K562 (cell line): ENCODE measurements at regions not wholly inside any gene's neighbourhood (a gene's known extent, or its start where the extent isn't known, plus 50 kb on each side); places are given as distances from the start of the nearest gene placed in this dataset.

Experiments used
- ATAC-seq: fragments of 200-7000 bp; cut with Tn5 transposase; 3 replicates; pipeline ENCODE4 v1.9.1; 2020; ENCODE audit warnings: moderate library complexity
- BruUV-seq: library from RNA; stranded (reverse); fragments of 400-500 nt; replicated peaks from 2 replicates; lab custom pipeline; 2021; lab: Mats Ljungman, UMichigan
- CTCF ChIA-PET: fragments of 300-600 bp; formaldehyde crosslinking; extraction: SDS; loops from one replicate; lab custom pipeline; 2021; ENCODE audit warnings: low intra/inter-chr PET ratio; lab: Yijun Ruan, JAX
- POLR2A ChIA-PET: fragments of 300-600, 350-650 bp; sonication (Branson Sonifier 250); formaldehyde crosslinking; extraction: SDS; loops from one replicate; lab custom pipeline; 2021; ENCODE audit warnings: antibody characterized with exemption, inconsistent platforms; lab: Yijun Ruan, JAX
- DNase-seq, 4 experiments: peaks; one replicate each; pipeline versions ENCODE4 v3.0.0 to v3.0.0-alpha.2; 2011 to 2018; ENCODE audit warnings: low spot score in 3 of 4, mixed read lengths in 3 of 4; ENCODE audit errors: extremely low read depth in 1 of 4
- FAIRE-seq: peaks from 2 replicates; lab custom pipeline; 2011; peaks lifted over from hg19 to GRCh38; lab: Jason Lieb, UNC
- H2AFZ ChIP-seq: 2 replicates; pipeline ENCODE4 v1.6.0; 2011; ENCODE audit warnings: low read depth, low read length, control low read depth, inconsistent platforms
- H3K27ac ChIP-seq: fragments of 200-600 bp; 3 replicates; pipeline ENCODE4 v1.8.0; 2011; ENCODE audit warnings: low read depth, mild to moderate bottlenecking, control low read depth, inconsistent platforms, low read length, moderate library complexity, mixed read lengths; ENCODE audit errors: extremely low read depth
- H3K27me3 ChIP-seq, 2 experiments: fragments of 300-600 bp in 1 of 2; 2 replicates in 1 of 2; 3 replicates in 1 of 2; pipeline versions ENCODE4 v1.6.0 to v1.8.0; 2011; ENCODE audit warnings: inconsistent platforms in 2 of 2, low read length in 2 of 2, mild to moderate bottlenecking in 1 of 2, mixed read lengths in 1 of 2, moderate library complexity in 1 of 2; ENCODE audit not compliant: control insufficient read depth in 2 of 2, insufficient read depth in 2 of 2
- H3K36me3 ChIP-seq: fragments of 300-600 bp; 3 replicates; pipeline ENCODE4 v1.8.0; 2011; ENCODE audit warnings: mild to moderate bottlenecking, low read length, inconsistent platforms; ENCODE audit not compliant: control insufficient read depth, insufficient read depth
- H3K4me1 ChIP-seq, 2 experiments: fragments of 200-600 bp in 1 of 2; replicated peaks in 1 of 2; 2 replicates in 1 of 2; 3 replicates in 1 of 2; pipeline versions ENCODE4 v1.5.1 to v1.8.0; 2011; ENCODE audit warnings: inconsistent platforms in 2 of 2, low read length in 2 of 2, mild to moderate bottlenecking in 1 of 2, mixed read lengths in 1 of 2, moderate library complexity in 1 of 2; ENCODE audit not compliant: control insufficient read depth in 2 of 2, insufficient read depth in 2 of 2
- H3K4me2 ChIP-seq: 2 replicates; pipeline ENCODE4 v1.6.1; 2011; ENCODE audit warnings: low read length, control low read depth, inconsistent platforms, mixed read lengths; ENCODE audit not compliant: insufficient read depth
- H3K4me3 ChIP-seq: fragments of 200-600 bp; sonication (generic), shearing (Covaris generic); 2 replicates; pipeline ENCODE4 v1.5.1; 2016; ENCODE audit warnings: control low read depth, inconsistent platforms
- H3K79me2 ChIP-seq: fragments of 200-600 bp; 3 replicates; pipeline ENCODE4 v1.8.0; 2011; ENCODE audit warnings: low read length, inconsistent platforms; ENCODE audit not compliant: control insufficient read depth, insufficient read depth
- H3K9ac ChIP-seq, 2 experiments: 2 replicates each; pipeline versions ENCODE4 v1.6.0 to v1.6.1; 2011; ENCODE audit warnings: low read depth in 2 of 2, low read length in 2 of 2, control low read depth in 1 of 2, inconsistent platforms in 1 of 2, mild to moderate bottlenecking in 1 of 2, mixed read lengths in 1 of 2; ENCODE audit not compliant: insufficient read depth in 1 of 2
- H3K9me1 ChIP-seq: one replicate; pipeline ENCODE4 v1.6.0; 2011; ENCODE audit warnings: inconsistent platforms, mild to moderate bottlenecking, low read length, moderate library complexity; ENCODE audit not compliant: control insufficient read depth, insufficient read depth
- H3K9me3 ChIP-seq: replicated peaks from 2 replicates; pipeline ENCODE4 v1.5.1; 2011; ENCODE audit warnings: low read depth, low read length, inconsistent platforms; ENCODE audit not compliant: control insufficient read depth, insufficient read depth
- H4K20me1 ChIP-seq: replicated peaks from 2 replicates; pipeline ENCODE4 v1.6.1; 2011; ENCODE audit warnings: low read length, inconsistent platforms, mixed read lengths; ENCODE audit not compliant: control insufficient read depth, insufficient read depth
- ETV1 ChIP-seq: fragments of 450-650 bp; conservative IDR thresholded peaks from 2 replicates; pipeline ENCODE4 v1.6.1; 2016; ENCODE audit warnings: missing genetic modification characterization, control low read depth, low read depth, missing compliant biosample characterization
- MAFK ChIP-seq: IDR thresholded peaks from 2 replicates; pipeline ENCODE4 v1.6.1; 2011; ENCODE audit warnings: low read length, improper control_type of control experiment
- PHB2 ChIP-seq: fragments of 450-650 bp; IDR thresholded peaks from 2 replicates; pipeline ENCODE4 v1.6.1; 2017; ENCODE audit warnings: low read depth
- POLR2AphosphoS5 ChIP-seq: IDR thresholded peaks from 2 replicates; pipeline ENCODE4 v1.6.1; 2011; ENCODE audit warnings: mild to moderate bottlenecking, low read depth, low read length, moderate library complexity; ENCODE audit not compliant: control insufficient read depth, insufficient read depth
- SMC3 ChIP-seq: conservative IDR thresholded peaks from 2 replicates; pipeline ENCODE4 v1.6.1; 2011; ENCODE audit warnings: low read depth, low read length, improper control_type of control experiment; ENCODE audit not compliant: insufficient read depth
- SP1 ChIP-seq: sonication (generic); formaldehyde crosslinking; IDR thresholded peaks from 2 replicates; pipeline ENCODE4 v1.8.1; 2022; ENCODE audit warnings: mild to moderate bottlenecking, missing genetic modification reagents
- ZNF311 ChIP-seq: fragments of 250-450 bp; sonication (Bioruptor Pico); IDR thresholded peaks from 2 replicates; pipeline ENCODE4 v1.4.0; 2020; ENCODE audit warnings: mild to moderate bottlenecking, moderate library complexity
- WGBS: fragments of 100-300 bp; shearing (Covaris generic); methylation state at CpG from one replicate; pipeline ENCODE4 v1.1.6; 2016; ENCODE audit warnings: low coverage, mixed read lengths; ENCODE audit not compliant: insufficient coverage; ENCODE audit errors: missing lambda C conversion rate; 5-methylcytosine and 5-hydroxymethylcytosine counted together
- in situ Hi-C: fragments of 300-500 bp; cut with MboI; formaldehyde crosslinking; loops from 4 replicates; pipeline ENCODE4 v1.15.0; 2018; ENCODE audit warnings: inconsistent platforms, mixed read lengths
- intact Hi-C: fragments of 100-400 bp; cut with micrococcal nuclease; formaldehyde crosslinking; loops from 2 replicates; pipeline ENCODE4 v1.14.2; 2022
- TF ChIP-seq, protein P1 (sequence below), 3 experiments: fragments of 200-800 bp in 1 of 3; sonication (Bioruptor generic) in 1 of 3; sonication (generic) in 1 of 3; formaldehyde crosslinking in 1 of 3; IDR thresholded peaks; 2 replicates each; pipeline versions ENCODE4 v1.6.1 to v1.8.0; 2016 to 2022; ENCODE audit warnings: mild to moderate bottlenecking in 2 of 3, missing compliant biosample characterization in 2 of 3, missing genetic modification characterization in 2 of 3, missing genetic modification reagents in 1 of 3
- TF ChIP-seq, protein P2 (sequence below): fragments of 450-650 bp; conservative IDR thresholded peaks from 2 replicates; pipeline ENCODE4 v1.6.1; 2016; ENCODE audit warnings: missing genetic modification characterization, low read depth, mild to moderate bottlenecking, control low read depth, missing compliant biosample characterization
- TF ChIP-seq, protein P3 (sequence below): fragments of 250-450 bp; sonication (Bioruptor Pico); IDR thresholded peaks from 2 replicates; pipeline ENCODE4 v1.5.1; 2021; ENCODE audit warnings: mild to moderate bottlenecking

DNA sequence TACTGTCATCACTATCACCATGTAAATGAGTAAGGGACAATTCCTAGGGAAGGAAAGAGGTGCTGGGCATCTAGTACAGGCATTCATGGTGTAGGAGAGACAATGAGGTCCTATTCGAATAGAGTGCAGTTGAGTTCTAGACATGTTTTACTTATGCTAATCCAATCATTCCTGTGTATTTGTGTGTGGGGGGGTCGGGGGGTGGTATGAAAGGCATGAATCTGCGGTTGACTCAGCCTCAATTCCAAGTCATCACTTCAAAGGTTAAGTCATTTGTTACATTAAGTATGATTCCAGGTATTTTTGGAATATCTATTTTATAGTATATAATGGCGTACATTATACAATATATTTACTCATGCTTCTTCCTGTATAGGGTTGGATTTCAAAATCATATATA is 163.1 kb upstream of the GALNT15 start:
- Histone ChIP-seq H3K9me1 (no peaks in the 10 kb centered on the region), H3K9me3 (no peaks in the 10 kb centered on the region), H3K79me2 (no peaks in the 10 kb centered on the region), H3K9ac (no peak overlapping the region), H3K4me3 (no peak overlapping the region), H2AFZ (no peak overlapping the region), H4K20me1 (no peaks in the 10 kb centered on the region), H3K36me3 (no peaks in the 10 kb centered on the region), H3K27ac (no peak overlapping the region), H3K27me3 (no peaks in the 10 kb centered on the region), H3K4me2 (no peak overlapping the region), H3K4me1 (no peaks in the 10 kb centered on the region)
- POLR2A ChIA-PET, result interaction anchor here (0.6 kb wide), 1 partner anchor 52 kb away, joined by 3 read pairs; no protein-coding TSS in a partner anchor
- 0% methylated on average over 4 of the region's 4 CpGs for WGBS
- no TSS peak for BruUV-seq
- no peak for DNase-seq
- ATAC-seq, result no peak
- CTCF ChIA-PET, result no interaction called here
- in situ Hi-C loops, result no loop called here
- no peak for FAIRE-seq
- intact Hi-C loops, result no loop called here
- TF ChIP-seq, protein P1, sequence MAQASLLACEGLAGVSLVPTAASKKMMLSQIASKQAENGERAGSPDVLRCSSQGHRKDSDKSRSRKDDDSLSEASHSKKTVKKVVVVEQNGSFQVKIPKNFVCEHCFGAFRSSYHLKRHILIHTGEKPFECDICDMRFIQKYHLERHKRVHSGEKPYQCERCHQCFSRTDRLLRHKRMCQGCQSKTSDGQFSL (CRISPR knock-in tag; IDR thresholded peaks at IDR 0.05), result no peak
- TF ChIP-seq, protein P1 (tag; IDR thresholded peaks at IDR 0.05), result no peak
- TF ChIP-seq SP1 (CRISPR knock-in tag), result no peak
- TF ChIP-seq, protein P2, sequence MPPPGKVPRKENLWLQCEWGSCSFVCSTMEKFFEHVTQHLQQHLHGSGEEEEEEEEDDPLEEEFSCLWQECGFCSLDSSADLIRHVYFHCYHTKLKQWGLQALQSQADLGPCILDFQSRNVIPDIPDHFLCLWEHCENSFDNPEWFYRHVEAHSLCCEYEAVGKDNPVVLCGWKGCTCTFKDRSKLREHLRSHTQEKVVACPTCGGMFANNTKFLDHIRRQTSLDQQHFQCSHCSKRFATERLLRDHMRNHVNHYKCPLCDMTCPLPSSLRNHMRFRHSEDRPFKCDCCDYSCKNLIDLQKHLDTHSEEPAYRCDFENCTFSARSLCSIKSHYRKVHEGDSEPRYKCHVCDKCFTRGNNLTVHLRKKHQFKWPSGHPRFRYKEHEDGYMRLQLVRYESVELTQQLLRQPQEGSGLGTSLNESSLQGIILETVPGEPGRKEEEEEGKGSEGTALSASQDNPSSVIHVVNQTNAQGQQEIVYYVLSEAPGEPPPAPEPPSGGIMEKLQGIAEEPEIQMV (tag), result no peak
- TF ChIP-seq PHB2, result no peak
- TF ChIP-seq MAFK, result no peak
- TF ChIP-seq ZNF311 (CRISPR knock-in tag), result no peak
- TF ChIP-seq SMC3, result no peak
- no peak for TF ChIP-seq ETV1 (tag)
- TF ChIP-seq, protein P3, sequence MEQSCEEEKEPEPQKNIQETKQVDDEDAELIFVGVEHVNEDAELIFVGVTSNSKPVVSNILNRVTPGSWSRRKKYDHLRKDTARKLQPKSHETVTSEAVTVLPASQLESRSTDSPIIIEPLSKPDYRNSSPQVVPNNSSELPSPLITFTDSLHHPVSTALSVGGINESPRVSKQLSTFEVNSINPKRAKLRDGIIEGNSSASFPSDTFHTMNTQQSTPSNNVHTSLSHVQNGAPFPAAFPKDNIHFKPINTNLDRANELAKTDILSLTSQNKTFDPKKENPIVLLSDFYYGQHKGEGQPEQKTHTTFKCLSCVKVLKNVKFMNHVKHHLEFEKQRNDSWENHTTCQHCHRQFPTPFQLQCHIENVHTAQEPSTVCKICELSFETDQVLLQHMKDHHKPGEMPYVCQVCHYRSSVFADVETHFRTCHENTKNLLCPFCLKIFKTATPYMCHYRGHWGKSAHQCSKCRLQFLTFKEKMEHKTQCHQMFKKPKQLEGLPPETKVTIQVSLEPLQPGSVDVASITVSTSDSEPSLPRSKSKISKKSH (CRISPR knock-in tag), result no peak
- TF ChIP-seq POLR2AphosphoS5, result no peak
